OCI-LY1 (cell line): ENCODE measurements at regions not wholly inside any gene's neighbourhood (a gene's known extent, or its start where the extent isn't known, plus 50 kb on each side); places are given as distances from the start of the nearest gene placed in this dataset.

Source experiments
- H2AFZ ChIP-seq: fragments of 200-600 bp; sonication (generic), shearing (Covaris generic); 2 replicates; pipeline ENCODE4 v1.6.0; 2014; ENCODE audit warnings: antibody characterized with exemption, mild to moderate bottlenecking, low read length
- H3F3A ChIP-seq: fragments of 200-600 bp; sonication (generic), shearing (Covaris generic); 2 replicates; pipeline ENCODE4 v1.6.0; 2014; ENCODE audit warnings: mild to moderate bottlenecking, antibody characterized with exemption, low read length, moderate library complexity; ENCODE audit not compliant: insufficient read depth
- H3K27ac ChIP-seq: fragments of 200-600 bp; sonication (generic); 2 replicates; pipeline ENCODE4 v1.5.1; 2014; ENCODE audit warnings: low read length, mixed run types, mild to moderate bottlenecking, low read depth; ENCODE audit not compliant: poor library complexity, severe bottlenecking
- H3K27me3 ChIP-seq: fragments of 200-600 bp; sonication (generic); 2 replicates; pipeline ENCODE4 v1.6.0; 2014; ENCODE audit warnings: antibody characterized with exemption, mild to moderate bottlenecking, low read length, moderate library complexity; ENCODE audit not compliant: insufficient read depth
- H3K36me3 ChIP-seq: fragments of 200-600 bp; sonication (generic); 2 replicates; pipeline ENCODE4 v1.6.1; 2014; ENCODE audit warnings: mild to moderate bottlenecking, antibody characterized with exemption, low read length, moderate library complexity, mixed read lengths; ENCODE audit not compliant: insufficient read depth
- H3K4me1 ChIP-seq: fragments of 200-600 bp; sonication (generic); 2 replicates; pipeline ENCODE4 v1.5.1; 2014; ENCODE audit warnings: mild to moderate bottlenecking, low read length, moderate library complexity; ENCODE audit not compliant: insufficient read depth, severe bottlenecking
- H3K4me2 ChIP-seq: fragments of 200-600 bp; sonication (generic), shearing (Covaris generic); 2 replicates; pipeline ENCODE4 v1.6.1; 2014; ENCODE audit warnings: low read length
- H3K4me3 ChIP-seq: fragments of 200-600 bp; sonication (generic); 2 replicates; pipeline ENCODE4 v1.5.1; 2014; ENCODE audit warnings: low read length, low read depth, mild to moderate bottlenecking, mixed read lengths; ENCODE audit not compliant: poor library complexity, severe bottlenecking
- H3K79me2 ChIP-seq: fragments of 200-600 bp; shearing (Covaris generic); 2 replicates; pipeline ENCODE4 v1.6.1; 2016; ENCODE audit warnings: mixed run types, low read length, mixed read lengths; ENCODE audit not compliant: insufficient read depth
- H3K9ac ChIP-seq: fragments of 200-600 bp; sonication (generic), shearing (Covaris generic); 2 replicates; pipeline ENCODE4 v1.6.1; 2014; ENCODE audit warnings: mild to moderate bottlenecking, low read length, mixed read lengths
- H3K9me2 ChIP-seq: fragments of 200-600 bp; sonication (generic), shearing (Covaris generic); 2 replicates; pipeline ENCODE4 v1.6.1; 2014; ENCODE audit warnings: low read depth, mild to moderate bottlenecking, low read length, mixed read lengths
- H3K9me3 ChIP-seq: fragments of 200-600 bp; shearing (Covaris generic); 2 replicates; pipeline ENCODE4 v1.6.1; 2014; ENCODE audit warnings: low read length, mixed read lengths
- H4K20me1 ChIP-seq: fragments of 200-600 bp; sonication (generic), shearing (Covaris generic); 2 replicates; pipeline ENCODE4 v1.6.0; 2016; ENCODE audit warnings: mild to moderate bottlenecking, low read length; ENCODE audit not compliant: insufficient read depth
- CTCF ChIP-seq: fragments of 200-600 bp; sonication (generic), shearing (Covaris generic); IDR thresholded peaks from 2 replicates; pipeline ENCODE4 v1.5.1; 2017; ENCODE audit warnings: mild to moderate bottlenecking, antibody characterized with exemption, low read length, moderate library complexity, mixed read lengths
- EZH2 ChIP-seq: fragments of 200-600 bp; sonication (generic), shearing (Covaris generic); IDR thresholded peaks from 2 replicates; pipeline ENCODE4 v1.8.0; 2017; ENCODE audit warnings: borderline replicate concordance, mixed run types, mild to moderate bottlenecking, antibody characterized with exemption, low read length, moderate library complexity, mixed read lengths

GRCh38 chr16:75803753-75804152, 77.5 kb upstream of the CPHXL start:
- Histone ChIP-seq H3F3A (no peaks in the 10 kb centered on the region), H3K27ac (no peak overlapping the region)
- TF ChIP-seq EZH2 (no peak), CTCF (no peak)

GRCh38 chr16:75804368-75804767, 78.1 kb upstream of the CPHXL start:
- Histone ChIP-seq H4K20me1 (no peaks in the 10 kb centered on the region), H3K27ac (no peak overlapping the region), H3K4me3 (no peak overlapping the region), H3K9me2 (no peaks in the 10 kb centered on the region), H3K4me2 (no peak overlapping the region), H3K36me3 (no peaks in the 10 kb centered on the region), H3K9ac (no peak overlapping the region), H3K79me2 (no peaks in the 10 kb centered on the region), H3F3A (no peaks in the 10 kb centered on the region), H3K9me3 (no peaks in the 10 kb centered on the region), H3K27me3 (no peaks in the 10 kb centered on the region), H3K4me1 (no peaks in the 10 kb centered on the region), H2AFZ (no peak overlapping the region)
- no peak for TF ChIP-seq EZH2
- TF ChIP-seq CTCF = no peak

More at GRCh38 chr16:75803753-75804152, 77.5 kb upstream of the CPHXL start:
- H3K4me2 ChIP-seq = no peak overlapping the region
- no peaks in the 10 kb centered on the region for H4K20me1 ChIP-seq
- H3K36me3 ChIP-seq = no peaks in the 10 kb centered on the region
- no peaks in the 10 kb centered on the region for H3K9me2 ChIP-seq
- H3K4me1 ChIP-seq = no peaks in the 10 kb centered on the region
- no peak overlapping the region for H3K4me3 ChIP-seq
- H2AFZ ChIP-seq = no peak overlapping the region
- no peaks in the 10 kb centered on the region for H3K79me2 ChIP-seq
- H3K27me3 ChIP-seq = no peaks in the 10 kb centered on the region
- no peaks in the 10 kb centered on the region for H3K9me3 ChIP-seq
- H3K9ac ChIP-seq = no peak overlapping the region

GRCh38 chr16:75805946-75806345, 79.7 kb upstream of the CPHXL start:
- Histone ChIP-seq H4K20me1 (no peaks in the 10 kb centered on the region), H3K79me2 (no peaks in the 10 kb centered on the region), H3K9me2 (no peaks in the 10 kb centered on the region), H3K27me3 (no peaks in the 10 kb centered on the region), H3K4me3 (no peak overlapping the region), H3K9ac (no peak overlapping the region), H3K4me1 (no peaks in the 10 kb centered on the region), H3K36me3 (no peaks in the 10 kb centered on the region), H3K9me3 (no peaks in the 10 kb centered on the region), H3K27ac (no peak overlapping the region), H2AFZ (no peak overlapping the region), H3K4me2 (no peak overlapping the region), H3F3A (no peaks in the 10 kb centered on the region)
- TF ChIP-seq EZH2 (no peak), CTCF (no peak)
